ENCODE measurements at regions not wholly inside any gene's neighbourhood (a gene's known extent, or its start where the extent isn't known, plus 50 kb on each side); places are given as distances from the start of the nearest gene placed in this dataset.

- no peaks in the 10 kb centered on the region for H3K27me3 ChIP-seq (ENCODE audit: control insufficient read depth, insufficient read depth)
- no peaks in the 10 kb centered on the region for H3K9me3 ChIP-seq (ENCODE audit: control insufficient read depth, low read length)
- no peak overlapping the region for H3K4me3 ChIP-seq (ENCODE audit: low read length)
- intact Hi-C loops (cut with DNase I) = no loop called here
- H3K27ac ChIP-seq (ENCODE audit: low read length) = no peak overlapping the region
- DNase-seq (no peak), ATAC-seq (no peak)
- WGBS = 23% methylated on average over 18 of the region's 18 CpGs
- no peaks in the 10 kb centered on the region for H3K4me1 ChIP-seq (ENCODE audit: control insufficient read depth, insufficient read depth, low read length)
Measured at GRCh38 chr11:116500947-116501602, 271.7 kb downstream of the BUD13 start.

GRCh38 chr11:116500026-116500946, 272.5 kb downstream of the BUD13 start:
- no peak overlapping the region for H3K4me3 ChIP-seq (ENCODE audit: low read length)
- H3K27ac ChIP-seq (ENCODE audit: low read length) = no peak overlapping the region
- WGBS = 21% methylated on average over 45 of the region's 45 CpGs
- peak; percentile 15 to 28 for ATAC-seq
- H3K4me1 ChIP-seq (ENCODE audit: control insufficient read depth, insufficient read depth, low read length) = no peaks in the 10 kb centered on the region
- no peaks in the 10 kb centered on the region for H3K9me3 ChIP-seq (ENCODE audit: control insufficient read depth, low read length)
- H3K27me3 ChIP-seq (ENCODE audit: control insufficient read depth, insufficient read depth) = no peaks in the 10 kb centered on the region
- intact Hi-C loops (cut with DNase I) = no loop called here
- DNase-seq = no peak

GRCh38 chr11:116499396-116500003, 273.3 kb downstream of the BUD13 start:
- DNase-seq (peak; percentile 67 to 87 (median 80)), ATAC-seq (peak; percentile 51 to 53)
- Histone ChIP-seq H3K4me3 (ENCODE audit: low read length) (no peak overlapping the region), H3K27me3 (ENCODE audit: control insufficient read depth, insufficient read depth) (no peaks in the 10 kb centered on the region), H3K27ac (ENCODE audit: low read length) (no peak overlapping the region), H3K9me3 (ENCODE audit: control insufficient read depth, low read length) (no peaks in the 10 kb centered on the region), H3K4me1 (ENCODE audit: control insufficient read depth, insufficient read depth, low read length) (no peaks in the 10 kb centered on the region)
- intact Hi-C loops (cut with DNase I) = loop anchor here in 1 of 4 donors (5.0 kb wide), 1 partner anchor 33 kb away; no protein-coding TSS in a partner anchor
- WGBS = 21% methylated on average over 17 of the region's 17 CpGs

GRCh38 chr11:116498161-116498560, 274.6 kb downstream of the BUD13 start:
- ATAC-seq (no peak), DNase-seq (no peak)
- 57% methylated on average over 6 of the region's 6 CpGs for WGBS
- Histone ChIP-seq H3K27me3 (ENCODE audit: control insufficient read depth, insufficient read depth) (no peaks in the 10 kb centered on the region), H3K4me1 (ENCODE audit: control insufficient read depth, insufficient read depth, low read length) (no peaks in the 10 kb centered on the region), H3K9me3 (ENCODE audit: control insufficient read depth, low read length) (no peaks in the 10 kb centered on the region), H3K4me3 (ENCODE audit: low read length) (no peak overlapping the region), H3K27ac (ENCODE audit: low read length) (no peak overlapping the region)
- intact Hi-C loops (cut with DNase I) = loop anchor here in 1 of 4 donors (5.0 kb wide), 1 partner anchor 34 kb away; no protein-coding TSS in a partner anchor

GRCh38 chr11:116492600-116492999, 280.2 kb downstream of the BUD13 start:
- DNase-seq (no peak), ATAC-seq (no peak)
- WGBS = 66% methylated on average over 3 of the region's 3 CpGs
- no peaks in the 10 kb centered on the region for H3K27me3 ChIP-seq (ENCODE audit: control insufficient read depth, insufficient read depth)
- no peaks in the 10 kb centered on the region for H3K9me3 ChIP-seq (ENCODE audit: control insufficient read depth, low read length)
- H3K4me3 ChIP-seq (ENCODE audit: low read length) = no peak overlapping the region
- H3K4me1 ChIP-seq (ENCODE audit: control insufficient read depth, insufficient read depth, low read length) = no peaks in the 10 kb centered on the region
- intact Hi-C loops (cut with DNase I) = no loop called here
- no peak overlapping the region for H3K27ac ChIP-seq (ENCODE audit: low read length)

- no peak overlapping the region for H3K4me3 ChIP-seq (ENCODE audit: low read length)
- H3K27me3 ChIP-seq (ENCODE audit: control insufficient read depth, insufficient read depth) = no peaks in the 10 kb centered on the region
- ATAC-seq (no peak), DNase-seq (no peak)
- 49% methylated on average over 11 of the region's 11 CpGs for WGBS
- no peaks in the 10 kb centered on the region for H3K9me3 ChIP-seq (ENCODE audit: control insufficient read depth, low read length)
- no peaks in the 10 kb centered on the region for H3K4me1 ChIP-seq (ENCODE audit: control insufficient read depth, insufficient read depth, low read length)
- H3K27ac ChIP-seq (ENCODE audit: low read length) = no peak overlapping the region
- intact Hi-C loops (cut with DNase I) = no loop called here
Measured at GRCh38 chr11:116488836-116489389, 283.9 kb downstream of the BUD13 start.

- Histone ChIP-seq H3K4me1 (ENCODE audit: control insufficient read depth, insufficient read depth, low read length) (no peaks in the 10 kb centered on the region), H3K27me3 (ENCODE audit: control insufficient read depth, insufficient read depth) (peaks cover 3% of the 10 kb centered on the region), H3K4me3 (ENCODE audit: low read length) (no peak overlapping the region), H3K27ac (ENCODE audit: low read length) (no peak overlapping the region), H3K9me3 (ENCODE audit: control insufficient read depth, low read length) (no peaks in the 10 kb centered on the region)
- 75% methylated on average over 4 of the region's 4 CpGs for WGBS
- intact Hi-C loops (cut with DNase I) = no loop called here
- DNase-seq (no peak), ATAC-seq (no peak)
Measured at GRCh38 chr11:116485425-116485824, 287.4 kb downstream of the BUD13 start.

GRCh38 chr11:116482716-116483115, 290.1 kb downstream of the BUD13 start:
- Histone ChIP-seq H3K27me3 (ENCODE audit: control insufficient read depth, insufficient read depth) (peaks cover 3% of the 10 kb centered on the region), H3K4me3 (ENCODE audit: low read length) (no peak overlapping the region), H3K9me3 (ENCODE audit: control insufficient read depth, low read length) (no peaks in the 10 kb centered on the region), H3K4me1 (ENCODE audit: control insufficient read depth, insufficient read depth, low read length) (no peaks in the 10 kb centered on the region), H3K27ac (ENCODE audit: low read length) (no peak overlapping the region)
- no peak for ATAC-seq
- DNase-seq = no peak
- 84% methylated on average over 4 of the region's 4 CpGs for whole genome bisulfite sequencing
- intact Hi-C loops (cut with DNase I) = no loop called here

- peaks cover 3% of the 10 kb centered on the region for H3K27me3 ChIP-seq (ENCODE audit: control insufficient read depth, insufficient read depth)
- WGBS = 64% methylated on average over 3 of the region's 3 CpGs
Measured at GRCh38 chr11:116481126-116481675, 291.6 kb downstream of the BUD13 start.

GRCh38 chr11:116478669-116479668, 293.8 kb downstream of the BUD13 start:
- ATAC-seq (no peak), DNase-seq (no peak)
- WGBS = 67% methylated on average over 7 of the region's 7 CpGs
- Histone ChIP-seq H3K4me1 (ENCODE audit: control insufficient read depth, insufficient read depth, low read length) (no peaks in the 10 kb centered on the region), H3K9me3 (ENCODE audit: control insufficient read depth, low read length) (no peaks in the 10 kb centered on the region), H3K27ac (ENCODE audit: low read length) (no peak overlapping the region), H3K27me3 (ENCODE audit: control insufficient read depth, insufficient read depth) (peaks cover 3% of the 10 kb centered on the region), H3K4me3 (ENCODE audit: low read length) (no peak overlapping the region)
- intact Hi-C loops (cut with DNase I) = no loop called here

More at GRCh38 chr11:116481126-116481675, 291.6 kb downstream of the BUD13 start:
- ATAC-seq (no peak), DNase-seq (no peak)
- no peak overlapping the region for H3K27ac ChIP-seq (ENCODE audit: low read length)
- H3K4me3 ChIP-seq (ENCODE audit: low read length) = no peak overlapping the region
- no peaks in the 10 kb centered on the region for H3K4me1 ChIP-seq (ENCODE audit: control insufficient read depth, insufficient read depth, low read length)
- H3K9me3 ChIP-seq (ENCODE audit: control insufficient read depth, low read length) = no peaks in the 10 kb centered on the region
- intact Hi-C loops (cut with DNase I) = no loop called here

Data from right cardiac atrium (tissue), 5 donors.